SK-N-SH (cell line): ENCODE measurements at regions not wholly inside any gene's neighbourhood (a gene's known extent, or its start where the extent isn't known, plus 50 kb on each side); places are given as distances from the start of the nearest gene placed in this dataset.

Experiments
- CTCF ChIA-PET: fragments of 300-600, 350-600 bp; formaldehyde crosslinking; extraction: SDS; loops from one replicate; lab custom pipeline; 2021; lab: Yijun Ruan, JAX
- POLR2A ChIA-PET: fragments of 350-600 bp; sonication (Branson Sonifier 250); formaldehyde crosslinking; extraction: SDS; loops from one replicate; lab custom pipeline; 2020; ENCODE audit warnings: antibody characterized with exemption, inconsistent platforms; lab: Yijun Ruan, JAX
- DNase-seq: peaks from one replicate; pipeline ENCODE4 v3.0.0; 2012
- H2AFZ ChIP-seq: fragments of 200-600 bp; sonication (generic); 2 replicates; pipeline ENCODE4 v1.8.1; 2016; ENCODE audit warnings: antibody characterized with exemption, mild to moderate bottlenecking, low read depth
- H3F3A ChIP-seq: fragments of 200-600 bp; sonication (generic); replicated peaks from 2 replicates; pipeline ENCODE3; 2016; ENCODE audit warnings: antibody characterized with exemption, mild to moderate bottlenecking; ENCODE audit not compliant: insufficient read depth
- H3K27ac ChIP-seq, 2 experiments: fragments of 200-500 bp in 1 of 2; fragments of 200-600 bp in 1 of 2; sonication (Bioruptor generic) in 1 of 2; sonication (generic), shearing (Covaris generic) in 1 of 2; 2 replicates each; pipeline versions ENCODE4 v1.5.1 to v1.6.1; 2014 to 2016; ENCODE audit warnings: low read depth in 2 of 2, inconsistent platforms in 1 of 2, low read length in 1 of 2, mild to moderate bottlenecking in 1 of 2, mixed read lengths in 1 of 2
- H3K27me3 ChIP-seq: fragments of 200-600 bp; sonication (generic), shearing (Covaris generic); 2 replicates; pipeline ENCODE4 v1.6.1; 2016; ENCODE audit warnings: mixed run types; ENCODE audit not compliant: insufficient read depth
- H3K36me3 ChIP-seq, 2 experiments: fragments of 200-500 bp in 1 of 2; fragments of 200-600 bp in 1 of 2; sonication (Bioruptor generic) in 1 of 2; sonication (generic) in 1 of 2; replicated peaks in 1 of 2; 2 replicates each; pipeline versions ENCODE3 to v1.5.1; 2014 to 2016; ENCODE audit warnings: low read length in 1 of 2, mild to moderate bottlenecking in 1 of 2; ENCODE audit not compliant: insufficient read depth in 2 of 2, control insufficient read depth in 1 of 2
- H3K4me1 ChIP-seq, 2 experiments: fragments of 200-500 bp in 1 of 2; fragments of 200-600 bp in 1 of 2; sonication (Bioruptor generic) in 1 of 2; sonication (generic), shearing (Covaris generic) in 1 of 2; 2 replicates each; pipeline versions ENCODE4 v1.5.1 to v1.6.1; 2014 to 2016; ENCODE audit warnings: low read depth in 1 of 2, low read length in 1 of 2, mixed run types in 1 of 2; ENCODE audit not compliant: insufficient read depth in 2 of 2, control insufficient read depth in 1 of 2
- H3K4me2 ChIP-seq: fragments of 200-600 bp; sonication (generic), shearing (Covaris generic); 2 replicates; pipeline ENCODE4 v1.6.1; 2017; ENCODE audit warnings: mixed run types
- H3K4me3 ChIP-seq, 2 experiments: fragments of 200-500 bp in 1 of 2; fragments of 200-600 bp in 1 of 2; sonication (Bioruptor generic) in 1 of 2; sonication (generic), shearing (Covaris generic) in 1 of 2; 2 replicates each; pipeline versions ENCODE4 v1.5.1 to v1.8.1; 2014 to 2016; ENCODE audit warnings: low read depth in 2 of 2, inconsistent platforms in 1 of 2, low read length in 1 of 2, mild to moderate bottlenecking in 1 of 2, mixed read lengths in 1 of 2, moderate library complexity in 1 of 2
- H3K79me2 ChIP-seq: fragments of 200-600 bp; sonication (generic); 2 replicates; pipeline ENCODE4 v1.8.1; 2017; ENCODE audit warnings: mild to moderate bottlenecking; ENCODE audit not compliant: insufficient read depth
- H3K9ac ChIP-seq: fragments of 200-600 bp; sonication (generic); 2 replicates; pipeline ENCODE4 v1.6.1; 2017; ENCODE audit warnings: mixed run types
- H3K9me2 ChIP-seq: fragments of 200-600 bp; sonication (generic); 2 replicates; pipeline ENCODE4 v1.6.1; 2017; ENCODE audit warnings: mixed run types
- H3K9me3 ChIP-seq: fragments of 200-600 bp; sonication (generic); 2 replicates; pipeline ENCODE4 v1.6.1; 2017; ENCODE audit warnings: mixed run types, mild to moderate bottlenecking, moderate library complexity
- H4K20me1 ChIP-seq: fragments of 200-600 bp; sonication (generic); 2 replicates; pipeline ENCODE4 v1.6.1; 2017; ENCODE audit warnings: mild to moderate bottlenecking, mixed run types; ENCODE audit not compliant: insufficient read depth
- EP300 ChIP-seq, 2 experiments: IDR thresholded peaks; 2 replicates each; pipeline versions ENCODE4 v1.4.0 to v1.6.1; 2012; ENCODE audit warnings: borderline replicate concordance in 1 of 2, low read depth in 1 of 2, low read length in 1 of 2
- EZH2phosphoT487 ChIP-seq: fragments of 200-600 bp; sonication (generic); IDR thresholded peaks from 2 replicates; pipeline ENCODE4 v1.6.1; 2017; ENCODE audit warnings: low read depth, mixed run types, mild to moderate bottlenecking, antibody characterized with exemption, moderate library complexity, borderline replicate concordance
- FOXJ3 ChIP-seq: sonication (generic); formaldehyde crosslinking; IDR thresholded peaks from 2 replicates; pipeline ENCODE4 v1.5.1; 2020; ENCODE audit warnings: mild to moderate bottlenecking, missing genetic modification reagents
- GABPA ChIP-seq: IDR thresholded peaks from 2 replicates; pipeline ENCODE4 v1.4.0; 2012; ENCODE audit warnings: low read depth, mild to moderate bottlenecking
- GATA2 ChIP-seq: sonication (generic); formaldehyde crosslinking; IDR thresholded peaks from 2 replicates; pipeline ENCODE4 v1.5.0; 2020; ENCODE audit warnings: mild to moderate bottlenecking, missing genetic modification reagents
- NRF1 ChIP-seq: IDR thresholded peaks from 2 replicates; pipeline ENCODE4 v1.6.1; 2012; ENCODE audit warnings: low read depth, mild to moderate bottlenecking, low read length
- SIN3A ChIP-seq: IDR thresholded peaks from 2 replicates; pipeline ENCODE4 v1.6.1; 2012; ENCODE audit warnings: low read depth, mild to moderate bottlenecking, low read length, moderate library complexity, borderline replicate concordance
- SMC3 ChIP-seq: IDR thresholded peaks from 2 replicates; pipeline ENCODE4 v1.6.1; 2012; ENCODE audit warnings: low read depth, low read length, improper control_type of control experiment
- TAF1 ChIP-seq: IDR thresholded peaks from 2 replicates; pipeline ENCODE4 v1.6.1; 2012; ENCODE audit warnings: low read depth, mild to moderate bottlenecking, low read length, moderate library complexity, borderline replicate concordance
- WGBS: methylation state at CpG from one replicate; pipeline ENCODE4 v1.1.6; 2017; ENCODE audit warnings: low lambda C conversion rate; 5-methylcytosine and 5-hydroxymethylcytosine counted together
- TF ChIP-seq, protein P1 (sequence below): IDR thresholded peaks from 2 replicates; pipeline ENCODE4; 2012
- TF ChIP-seq, protein P2 (sequence below): fragments of 150-350 bp; IDR thresholded peaks from 2 replicates; pipeline ENCODE4 v1.6.1; 2017; ENCODE audit warnings: antibody characterized with exemption, low read length, low read depth, borderline replicate concordance
- TF ChIP-seq, protein P3 (sequence below): IDR thresholded peaks from 2 replicates; pipeline ENCODE4 v1.4.0; 2012; ENCODE audit warnings: low read depth, borderline replicate concordance
- TF ChIP-seq, protein P4 (sequence below): fragments of 150-350 bp; IDR thresholded peaks from 2 replicates; pipeline ENCODE4 v1.6.1; 2016; ENCODE audit warnings: mild to moderate bottlenecking, low read depth, low read length

DNA sequence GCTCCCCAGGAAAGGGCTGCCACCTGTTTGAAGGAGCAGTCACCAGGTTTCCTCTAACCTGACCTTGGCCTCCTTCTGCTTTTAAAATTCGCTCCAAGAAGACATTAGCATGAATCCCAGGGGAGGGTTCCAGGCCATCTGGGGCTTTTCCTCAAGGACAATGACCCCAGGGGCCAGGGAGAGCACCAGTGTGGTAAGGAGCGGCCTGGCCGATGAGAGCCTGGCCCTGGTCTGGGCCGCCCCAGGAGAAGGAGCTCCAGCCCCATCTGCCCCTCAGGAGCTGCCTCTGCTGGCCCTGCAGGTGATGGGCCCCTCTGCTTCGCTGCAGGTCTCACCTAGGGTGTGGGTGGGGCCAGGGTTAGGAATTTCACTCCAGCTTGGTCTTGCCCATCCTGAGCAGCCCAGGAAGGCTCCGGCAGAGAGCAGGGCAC lies 209.2 kb upstream of the TNRC6C start:
- H3F3A ChIP-seq, result no peaks in the 10 kb centered on the region
- H3K4me1 ChIP-seq, result peaks cover 0 to 17% of the 10 kb centered on the region in 2 experiments; a peak in 1 of 4 replicates
- CTCF ChIA-PET, result interaction anchor here (1.1 to 1.7 kb wide), 4 partner anchors 11 to 270 kb away, joined by 3 to 4 read pairs (median 3); no protein-coding TSS in a partner anchor
- no peak overlapping the region for H3K27ac ChIP-seq
- DNase-seq, result no peak
- no peaks in the 10 kb centered on the region for H3K9me2 ChIP-seq
- H3K4me3 ChIP-seq, result no peak overlapping the region
- H3K36me3 ChIP-seq, result no peaks in the 10 kb centered on the region
- H4K20me1 ChIP-seq, result no peaks in the 10 kb centered on the region
- no peak overlapping the region for H3K9ac ChIP-seq
- H3K4me2 ChIP-seq, result no peak overlapping the region
- no peak overlapping the region for H2AFZ ChIP-seq
- POLR2A ChIA-PET, result no interaction called here
- H3K27me3 ChIP-seq, result peaks cover 15% of the 10 kb centered on the region; the same call in 1 of the 2 replicates
- TF ChIP-seq, protein P1, sequence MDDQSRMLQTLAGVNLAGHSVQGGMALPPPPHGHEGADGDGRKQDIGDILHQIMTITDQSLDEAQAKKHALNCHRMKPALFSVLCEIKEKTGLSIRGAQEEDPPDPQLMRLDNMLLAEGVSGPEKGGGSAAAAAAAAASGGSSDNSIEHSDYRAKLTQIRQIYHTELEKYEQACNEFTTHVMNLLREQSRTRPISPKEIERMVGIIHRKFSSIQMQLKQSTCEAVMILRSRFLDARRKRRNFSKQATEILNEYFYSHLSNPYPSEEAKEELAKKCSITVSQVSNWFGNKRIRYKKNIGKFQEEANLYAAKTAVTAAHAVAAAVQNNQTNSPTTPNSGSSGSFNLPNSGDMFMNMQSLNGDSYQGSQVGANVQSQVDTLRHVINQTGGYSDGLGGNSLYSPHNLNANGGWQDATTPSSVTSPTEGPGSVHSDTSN, result no peak
- no peak for TF ChIP-seq EZH2phosphoT487
- no peak for TF ChIP-seq NRF1
- no peak for TF ChIP-seq SIN3A
- no peak for TF ChIP-seq FOXJ3 (CRISPR knock-in tag)
- TF ChIP-seq SMC3, result no peak
- TF ChIP-seq TAF1, result no peak
- TF ChIP-seq EP300 (IDR thresholded peaks at IDR 0.05; ENCODE audit: borderline replicate concordance in 1 of 2, low read depth in 1 of 2, low read length in 1 of 2), result no peak
- TF ChIP-seq, protein P2, sequence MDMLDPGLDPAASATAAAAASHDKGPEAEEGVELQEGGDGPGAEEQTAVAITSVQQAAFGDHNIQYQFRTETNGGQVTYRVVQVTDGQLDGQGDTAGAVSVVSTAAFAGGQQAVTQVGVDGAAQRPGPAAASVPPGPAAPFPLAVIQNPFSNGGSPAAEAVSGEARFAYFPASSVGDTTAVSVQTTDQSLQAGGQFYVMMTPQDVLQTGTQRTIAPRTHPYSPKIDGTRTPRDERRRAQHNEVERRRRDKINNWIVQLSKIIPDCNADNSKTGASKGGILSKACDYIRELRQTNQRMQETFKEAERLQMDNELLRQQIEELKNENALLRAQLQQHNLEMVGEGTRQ, result no peak
- TF ChIP-seq GATA2, result no peak
- TF ChIP-seq, protein P3, sequence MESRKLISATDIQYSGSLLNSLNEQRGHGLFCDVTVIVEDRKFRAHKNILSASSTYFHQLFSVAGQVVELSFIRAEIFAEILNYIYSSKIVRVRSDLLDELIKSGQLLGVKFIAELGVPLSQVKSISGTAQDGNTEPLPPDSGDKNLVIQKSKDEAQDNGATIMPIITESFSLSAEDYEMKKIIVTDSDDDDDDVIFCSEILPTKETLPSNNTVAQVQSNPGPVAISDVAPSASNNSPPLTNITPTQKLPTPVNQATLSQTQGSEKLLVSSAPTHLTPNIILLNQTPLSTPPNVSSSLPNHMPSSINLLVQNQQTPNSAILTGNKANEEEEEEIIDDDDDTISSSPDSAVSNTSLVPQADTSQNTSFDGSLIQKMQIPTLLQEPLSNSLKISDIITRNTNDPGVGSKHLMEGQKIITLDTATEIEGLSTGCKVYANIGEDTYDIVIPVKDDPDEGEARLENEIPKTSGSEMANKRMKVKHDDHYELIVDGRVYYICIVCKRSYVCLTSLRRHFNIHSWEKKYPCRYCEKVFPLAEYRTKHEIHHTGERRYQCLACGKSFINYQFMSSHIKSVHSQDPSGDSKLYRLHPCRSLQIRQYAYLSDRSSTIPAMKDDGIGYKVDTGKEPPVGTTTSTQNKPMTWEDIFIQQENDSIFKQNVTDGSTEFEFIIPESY, result no peak
- TF ChIP-seq GABPA, result no peak
- TF ChIP-seq, protein P4, sequence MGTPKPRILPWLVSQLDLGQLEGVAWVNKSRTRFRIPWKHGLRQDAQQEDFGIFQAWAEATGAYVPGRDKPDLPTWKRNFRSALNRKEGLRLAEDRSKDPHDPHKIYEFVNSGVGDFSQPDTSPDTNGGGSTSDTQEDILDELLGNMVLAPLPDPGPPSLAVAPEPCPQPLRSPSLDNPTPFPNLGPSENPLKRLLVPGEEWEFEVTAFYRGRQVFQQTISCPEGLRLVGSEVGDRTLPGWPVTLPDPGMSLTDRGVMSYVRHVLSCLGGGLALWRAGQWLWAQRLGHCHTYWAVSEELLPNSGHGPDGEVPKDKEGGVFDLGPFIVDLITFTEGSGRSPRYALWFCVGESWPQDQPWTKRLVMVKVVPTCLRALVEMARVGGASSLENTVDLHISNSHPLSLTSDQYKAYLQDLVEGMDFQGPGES, result no peak
- H3K79me2 ChIP-seq, result no peaks in the 10 kb centered on the region
- 51% methylated on average over 5 of the region's 6 CpGs for WGBS
- no peaks in the 10 kb centered on the region for H3K9me3 ChIP-seq
